ENCODE measurements at regions not wholly inside any gene's neighbourhood (a gene's known extent, or its start where the extent isn't known, plus 50 kb on each side); places are given as distances from the start of the nearest gene placed in this dataset.

GRCh38 chr20:6341491-6341890 lies 218.7 kb upstream of the FERMT1 start:
- TF ChIP-seq, protein P1, sequence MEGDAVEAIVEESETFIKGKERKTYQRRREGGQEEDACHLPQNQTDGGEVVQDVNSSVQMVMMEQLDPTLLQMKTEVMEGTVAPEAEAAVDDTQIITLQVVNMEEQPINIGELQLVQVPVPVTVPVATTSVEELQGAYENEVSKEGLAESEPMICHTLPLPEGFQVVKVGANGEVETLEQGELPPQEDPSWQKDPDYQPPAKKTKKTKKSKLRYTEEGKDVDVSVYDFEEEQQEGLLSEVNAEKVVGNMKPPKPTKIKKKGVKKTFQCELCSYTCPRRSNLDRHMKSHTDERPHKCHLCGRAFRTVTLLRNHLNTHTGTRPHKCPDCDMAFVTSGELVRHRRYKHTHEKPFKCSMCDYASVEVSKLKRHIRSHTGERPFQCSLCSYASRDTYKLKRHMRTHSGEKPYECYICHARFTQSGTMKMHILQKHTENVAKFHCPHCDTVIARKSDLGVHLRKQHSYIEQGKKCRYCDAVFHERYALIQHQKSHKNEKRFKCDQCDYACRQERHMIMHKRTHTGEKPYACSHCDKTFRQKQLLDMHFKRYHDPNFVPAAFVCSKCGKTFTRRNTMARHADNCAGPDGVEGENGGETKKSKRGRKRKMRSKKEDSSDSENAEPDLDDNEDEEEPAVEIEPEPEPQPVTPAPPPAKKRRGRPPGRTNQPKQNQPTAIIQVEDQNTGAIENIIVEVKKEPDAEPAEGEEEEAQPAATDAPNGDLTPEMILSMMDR (IDR thresholded peaks at IDR 0.05), result no peak
- TF ChIP-seq POLR2A (IDR thresholded peaks at IDR 0.05), result no peak
